NCI-H1092 (cell line): ENCODE measurements at regions not wholly inside any gene's neighbourhood (a gene's known extent, or its start where the extent isn't known, plus 50 kb on each side); places are given as distances from the start of the nearest gene placed in this dataset.
"Not testable (repeated sequence)": the region's sequence is repeated elsewhere in the genome, so short reads cannot be mapped to it uniquely, and the experiment has no call there.

Experiments used
- DNase-seq: peaks from one replicate; lab custom pipeline; 2025; lab: John Stamatoyannopoulos, UW

DNA sequence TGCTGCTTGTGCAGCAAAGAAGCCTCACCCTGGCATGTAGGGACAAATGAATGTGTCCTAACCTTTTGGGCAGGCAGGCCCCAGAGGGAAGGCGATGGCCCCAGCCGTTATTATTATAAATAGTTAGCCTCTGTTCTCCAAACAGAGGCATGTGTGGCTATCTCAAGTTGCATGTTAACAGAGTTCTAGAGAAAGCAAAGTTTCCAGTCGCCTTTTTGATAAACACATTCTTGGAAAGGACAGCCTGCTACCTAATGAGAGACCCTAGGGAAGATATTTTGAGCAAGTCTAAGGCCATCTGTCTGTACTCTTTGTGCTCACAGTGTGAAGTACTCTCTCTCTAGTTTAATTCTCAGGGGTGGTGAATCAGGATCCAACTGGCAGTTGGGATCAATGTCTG lies 97.4 kb upstream of the FHL2 start:
- no peak for DNase-seq

DNA sequence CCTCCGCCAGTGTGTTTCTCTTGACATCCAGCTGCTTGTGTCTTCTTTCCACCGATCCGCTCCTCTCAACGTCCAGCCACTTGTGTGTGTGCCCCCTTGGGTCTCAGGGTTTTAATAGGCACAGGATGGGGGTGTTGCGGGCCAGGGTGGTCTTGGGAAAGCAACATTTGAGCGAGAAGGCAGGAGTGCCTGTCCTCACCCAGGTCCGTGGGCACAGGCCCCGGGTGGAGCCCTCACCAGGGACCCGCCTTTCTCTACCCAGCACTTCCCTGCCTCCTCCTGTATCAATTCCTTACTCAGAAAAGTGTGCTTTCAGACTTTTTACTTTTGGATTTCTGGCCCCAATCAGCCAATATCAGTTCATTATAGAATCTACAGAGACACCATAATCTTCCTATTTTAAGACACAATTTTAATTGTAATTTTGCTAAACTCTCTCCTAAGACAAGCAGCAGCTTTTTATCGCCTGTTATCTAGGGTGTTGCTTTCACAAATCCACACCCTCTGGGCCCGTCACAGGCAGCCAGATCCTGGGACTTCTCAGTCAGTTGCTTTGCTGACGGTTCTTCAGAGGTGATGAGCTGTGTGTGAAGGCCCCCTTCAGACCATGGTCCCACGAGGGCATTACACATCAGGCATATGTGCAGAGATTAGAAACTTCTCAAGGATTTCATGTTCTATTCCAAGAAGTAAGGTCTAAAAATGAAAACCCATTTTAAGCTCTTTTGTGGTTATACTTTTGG lies 96.0 kb upstream of the FHL2 start:
- no peak for DNase-seq

DNA sequence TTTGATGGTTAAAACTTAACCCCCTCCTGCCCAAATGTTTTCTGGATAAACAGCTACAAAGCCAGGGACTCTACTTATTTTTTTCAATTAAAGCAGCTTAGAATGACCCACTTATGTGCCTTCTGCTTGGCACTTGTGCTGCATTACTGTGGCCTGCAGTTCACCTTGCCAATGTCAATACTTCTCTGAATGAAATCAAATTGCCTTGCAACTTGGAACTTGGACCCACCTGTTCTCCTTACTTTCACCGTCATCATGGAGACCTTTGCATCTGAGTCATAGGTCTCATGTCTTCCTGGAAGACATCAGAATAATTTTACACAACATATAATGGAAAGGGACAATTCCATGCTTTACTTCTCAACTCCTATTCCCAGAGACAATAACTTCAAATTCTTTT lies 92.1 kb upstream of the FHL2 start:
- no peak for DNase-seq

DNA sequence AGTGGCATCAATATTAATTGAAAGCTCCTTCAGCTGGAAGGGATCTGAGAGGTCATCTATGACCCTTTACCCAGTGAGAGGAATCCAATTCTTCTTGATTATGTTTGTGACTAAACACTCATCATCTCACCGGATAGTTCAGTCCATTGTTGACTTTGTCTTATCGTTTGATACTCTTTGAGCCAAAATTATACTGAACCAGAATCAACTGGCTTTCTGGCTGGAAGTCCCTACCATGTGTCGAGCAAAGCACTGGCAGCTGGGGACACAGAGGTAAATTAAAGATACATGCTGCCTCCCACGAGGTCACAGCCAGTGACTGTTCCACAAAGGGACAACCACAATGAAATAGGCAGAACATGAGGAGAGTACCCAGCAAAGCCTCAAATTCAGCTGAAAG lies 91.4 kb upstream of the FHL2 start:
- no peak for DNase-seq

DNA sequence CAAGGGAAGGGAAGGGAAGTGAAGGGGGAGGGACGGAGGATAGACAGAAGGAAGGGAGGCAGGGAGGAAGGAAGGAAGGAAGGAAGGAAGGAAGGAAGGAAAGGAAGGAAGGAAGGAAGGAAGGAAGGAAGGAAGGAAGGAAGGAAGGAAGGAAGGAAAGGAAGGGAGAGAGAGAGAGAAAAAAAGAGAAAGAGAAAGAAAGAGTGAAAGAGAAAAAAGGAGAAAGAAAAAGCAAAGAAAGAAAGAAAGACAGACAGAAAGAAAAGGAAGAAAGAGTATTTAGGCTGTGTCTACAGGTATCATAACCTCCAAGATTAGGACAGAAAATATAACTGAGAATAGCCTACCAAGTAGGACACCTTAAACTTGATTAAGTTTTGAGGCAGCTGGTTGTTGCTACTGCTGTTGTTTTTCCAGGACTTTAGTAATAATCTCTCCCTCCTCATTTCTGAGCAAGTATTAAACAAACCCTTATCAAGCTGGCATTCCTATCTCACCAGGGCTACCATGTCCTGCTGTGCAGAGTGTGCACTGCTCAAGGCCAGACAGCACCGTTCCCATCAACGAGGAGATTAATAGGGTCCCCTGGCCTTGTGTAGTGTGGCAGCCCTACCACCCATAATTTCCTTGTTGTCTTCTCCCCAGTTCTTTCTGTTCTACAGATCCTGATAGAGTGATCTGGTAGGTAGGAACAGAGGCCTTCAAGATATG lies 90.5 kb upstream of the FHL2 start:
- no peak for DNase-seq

DNA sequence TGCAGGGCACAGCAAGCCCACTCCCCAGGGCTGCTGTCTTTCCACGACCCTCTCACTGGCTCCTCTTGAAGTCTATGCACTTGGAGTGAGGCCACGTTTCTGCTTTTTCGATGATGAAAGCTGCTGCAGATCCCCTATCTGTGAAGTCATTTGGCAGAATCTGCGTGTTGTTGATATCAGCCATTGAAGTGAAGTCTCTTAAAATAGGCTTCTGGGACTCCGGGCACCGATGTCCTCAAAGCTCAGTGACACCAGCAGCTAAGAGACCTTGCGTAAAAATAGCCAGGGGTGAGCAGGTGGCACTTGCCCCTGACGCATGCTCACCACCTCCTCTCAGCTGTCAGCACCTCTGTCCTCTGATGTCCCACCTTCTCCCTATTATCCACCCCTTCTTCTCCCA lies 89.4 kb upstream of the FHL2 start:
- DNase-seq = no peak

DNA sequence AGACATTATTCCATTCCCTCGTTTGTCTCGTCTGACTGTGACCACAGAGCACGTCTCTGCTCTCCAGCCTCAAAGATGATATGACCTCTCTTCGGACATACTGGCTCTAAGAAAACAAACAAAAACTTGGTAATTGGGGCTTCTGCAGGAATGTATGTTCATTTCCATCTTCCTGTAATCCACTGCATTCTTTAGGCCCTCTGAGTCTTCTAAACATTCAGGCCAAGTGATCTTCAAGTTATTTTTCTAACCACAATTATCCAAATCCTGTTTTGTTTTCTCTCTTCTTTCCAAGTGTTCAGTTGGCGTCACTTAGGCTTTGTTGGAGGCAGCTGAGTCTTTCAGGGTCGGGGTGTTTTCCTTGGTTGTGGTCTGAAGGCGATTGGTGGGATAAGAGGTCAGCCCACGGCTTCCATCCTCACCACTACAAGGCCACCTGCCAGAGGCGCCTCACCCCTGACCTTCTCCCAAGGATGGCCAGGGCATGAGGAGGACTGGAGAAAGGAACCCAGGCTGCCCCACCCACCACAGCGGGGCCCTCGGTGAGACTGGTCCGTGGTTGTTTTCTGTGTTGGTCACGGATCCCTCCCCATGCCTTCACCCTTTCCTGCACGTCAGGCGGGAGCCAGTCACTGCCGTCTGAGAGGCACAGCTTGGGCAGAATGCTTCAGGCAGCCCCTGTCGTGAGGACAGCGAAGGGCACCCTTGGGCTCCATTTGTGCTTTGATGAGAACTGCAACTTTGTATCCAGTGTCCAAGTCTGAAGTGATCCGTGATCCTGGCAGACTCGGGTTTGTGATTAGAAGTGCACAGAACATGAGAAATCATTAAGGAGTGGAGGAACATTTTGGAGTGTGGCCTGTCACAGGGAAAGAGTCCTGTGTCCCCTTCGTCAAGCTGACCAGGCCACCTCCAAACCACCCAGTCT lies 88.6 kb upstream of the FHL2 start:
- DNase-seq = no peak

DNA sequence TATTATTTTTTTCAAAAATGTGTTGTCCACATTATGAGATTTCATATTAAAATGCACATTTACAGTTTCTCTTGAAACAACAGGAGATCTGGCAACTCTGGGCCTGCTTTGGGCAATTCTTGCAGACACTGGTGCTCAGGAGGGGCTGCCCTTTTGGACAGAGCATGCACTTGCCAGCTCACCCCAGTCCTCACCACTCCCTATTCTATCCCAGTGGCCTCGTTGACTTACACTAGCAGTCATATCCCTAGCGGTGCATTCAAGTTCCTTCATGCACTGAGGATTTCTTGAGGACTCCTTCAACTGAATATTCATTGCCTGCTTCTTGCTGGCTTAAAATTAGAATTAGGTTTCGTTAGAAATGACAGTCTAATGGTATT lies 87.9 kb upstream of the FHL2 start:
- DNase-seq = no peak

DNA sequence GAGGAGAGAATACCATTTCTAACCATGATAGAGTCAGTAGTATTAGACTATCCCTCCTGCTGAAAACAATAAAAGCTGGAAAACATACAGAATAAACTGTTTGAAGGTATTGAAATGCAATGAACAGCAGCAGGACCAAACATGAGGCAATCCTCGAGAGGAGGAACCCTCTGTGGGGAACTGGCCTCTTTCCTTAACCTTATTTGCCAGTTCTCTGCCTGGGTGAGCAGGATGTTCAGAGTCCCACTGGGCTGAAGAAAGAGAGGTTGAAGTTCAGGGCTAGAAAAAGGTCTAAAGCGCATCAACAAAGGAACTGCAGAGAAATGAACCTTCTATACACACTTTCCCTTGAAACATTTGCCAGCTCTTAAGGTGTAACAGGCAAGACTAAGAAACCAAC lies 79.8 kb upstream of the FHL2 start:
- no peak for DNase-seq

DNA sequence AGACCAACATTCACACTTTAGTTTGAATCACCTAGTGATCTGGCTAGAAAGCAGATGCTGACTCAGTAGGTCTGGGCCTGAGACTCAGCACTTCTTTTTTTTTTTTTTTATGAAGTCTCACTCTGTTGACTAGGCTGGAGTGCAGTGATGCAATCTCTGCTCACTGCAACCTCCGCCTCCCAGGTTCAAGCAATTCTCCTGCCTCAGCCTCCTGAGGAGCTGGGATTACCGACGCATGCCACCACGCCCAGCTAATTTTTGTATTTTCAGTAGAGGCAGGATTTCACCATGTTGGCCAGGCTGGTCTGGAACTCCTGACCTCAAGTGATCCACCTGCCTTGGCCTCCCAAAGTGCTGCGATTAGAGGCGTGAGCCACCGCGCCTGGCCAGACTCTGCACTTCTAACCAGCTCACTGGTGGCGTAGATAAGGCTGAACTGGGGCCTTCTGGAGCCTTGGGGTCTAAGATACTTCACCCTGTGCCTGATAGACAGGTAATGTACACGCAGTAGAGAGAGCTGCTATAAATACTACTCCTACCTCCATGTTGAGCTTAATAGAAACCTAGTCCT lies 78.3 kb upstream of the FHL2 start:
- DNase-seq = not testable (repeated sequence)

DNA sequence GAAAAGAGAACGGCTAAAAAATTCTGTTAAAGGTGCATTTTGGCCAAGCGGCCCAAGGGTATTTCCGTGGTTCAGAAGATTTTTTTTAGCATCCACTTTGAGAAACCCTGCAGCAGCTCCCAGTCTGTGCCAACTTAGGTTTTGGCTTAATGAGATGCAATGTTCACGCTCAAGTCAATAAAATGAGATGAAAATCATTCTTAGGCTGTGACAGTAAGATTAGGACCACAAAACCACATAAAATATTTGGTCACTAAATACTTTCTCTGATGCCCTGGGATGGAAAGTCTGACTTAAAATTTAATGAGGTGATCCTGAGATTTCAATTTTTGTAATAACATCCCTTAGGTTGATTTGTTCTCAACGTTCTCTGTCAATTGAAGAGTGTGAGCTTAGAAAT lies 74.2 kb upstream of the FHL2 start:
- no peak for DNase-seq

DNA sequence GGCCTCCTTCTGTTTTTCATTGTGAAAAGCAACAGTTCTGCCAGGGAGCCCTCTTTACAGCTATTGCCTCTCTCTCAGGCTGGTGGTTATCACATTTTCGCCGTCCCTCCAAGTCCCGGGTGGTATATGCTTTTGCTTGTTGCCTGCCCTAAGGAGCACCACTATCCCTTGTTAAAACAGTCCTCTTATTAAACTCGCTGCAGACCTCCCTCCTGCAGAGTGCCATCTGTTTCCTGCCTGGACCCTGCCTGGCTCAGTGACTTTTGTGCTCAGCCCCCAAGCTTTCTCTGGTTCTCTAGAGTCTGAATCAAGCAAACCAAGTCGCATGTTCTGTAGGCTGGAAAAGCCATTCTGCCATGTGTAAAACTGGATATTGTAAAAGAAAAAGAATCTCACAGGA lies 72.1 kb upstream of the FHL2 start:
- DNase-seq = no peak

DNA sequence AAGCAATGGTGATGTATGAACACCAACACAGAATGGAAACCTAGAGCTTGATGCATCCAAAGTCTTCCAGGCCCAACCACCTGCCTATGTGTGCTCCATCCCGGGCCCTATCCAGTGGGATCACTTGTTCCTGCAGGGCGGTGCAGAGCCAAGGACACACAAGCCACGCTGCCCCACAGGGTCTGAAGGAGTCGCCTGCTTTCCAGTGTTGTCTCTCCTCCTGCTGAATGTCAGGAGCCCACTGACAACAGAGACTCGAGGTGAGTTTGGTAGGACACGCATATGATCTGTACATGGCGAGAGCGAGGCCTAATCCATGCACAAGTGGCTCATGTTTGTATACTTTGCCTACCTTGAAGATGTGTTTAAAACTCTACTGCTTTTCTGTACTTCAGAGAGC lies 70.9 kb upstream of the FHL2 start:
- DNase-seq = no peak

DNA sequence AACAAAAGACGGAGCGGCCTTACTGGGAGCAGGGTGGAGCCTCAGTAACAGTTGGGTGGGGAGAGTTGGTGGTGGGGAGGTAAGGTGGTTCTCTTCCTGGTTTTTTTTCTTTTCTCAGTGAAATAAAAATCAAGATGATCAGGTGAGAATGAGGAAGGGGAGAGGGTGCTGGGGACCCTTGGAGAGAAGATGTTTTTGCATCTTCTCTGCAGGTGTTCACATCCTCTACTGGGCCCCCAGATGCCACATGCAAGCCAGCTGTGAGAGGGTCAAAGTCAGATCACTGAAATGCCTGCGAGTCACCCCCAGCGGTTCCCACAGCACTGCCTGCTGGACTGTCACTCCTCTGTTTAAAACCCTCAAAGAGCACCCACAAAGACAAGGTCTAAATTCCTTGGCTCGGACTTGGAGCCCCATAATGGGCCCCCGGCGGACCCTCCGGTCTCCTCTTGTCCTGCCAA lies 69.8 kb upstream of the FHL2 start:
- DNase-seq = no peak

DNA sequence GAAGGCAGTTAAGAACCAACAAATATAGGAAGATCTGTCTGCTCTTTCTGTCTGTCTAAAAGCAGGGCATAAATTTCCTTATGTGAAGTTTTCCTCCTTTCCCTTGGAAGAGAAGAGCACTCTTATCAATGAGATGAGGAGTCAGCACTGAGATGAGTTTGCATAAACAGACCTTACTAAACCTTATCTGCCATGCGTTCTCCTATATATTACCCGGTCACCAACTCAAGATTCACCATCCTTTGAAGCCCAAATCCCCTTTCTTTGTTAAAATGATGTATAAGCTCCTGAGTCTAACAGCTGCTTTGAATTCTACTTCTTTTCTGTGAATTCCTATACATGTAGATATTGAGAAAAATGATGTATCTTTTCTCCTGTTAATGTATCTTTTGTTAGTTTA lies 65.5 kb upstream of the FHL2 start:
- DNase-seq = no peak

DNA sequence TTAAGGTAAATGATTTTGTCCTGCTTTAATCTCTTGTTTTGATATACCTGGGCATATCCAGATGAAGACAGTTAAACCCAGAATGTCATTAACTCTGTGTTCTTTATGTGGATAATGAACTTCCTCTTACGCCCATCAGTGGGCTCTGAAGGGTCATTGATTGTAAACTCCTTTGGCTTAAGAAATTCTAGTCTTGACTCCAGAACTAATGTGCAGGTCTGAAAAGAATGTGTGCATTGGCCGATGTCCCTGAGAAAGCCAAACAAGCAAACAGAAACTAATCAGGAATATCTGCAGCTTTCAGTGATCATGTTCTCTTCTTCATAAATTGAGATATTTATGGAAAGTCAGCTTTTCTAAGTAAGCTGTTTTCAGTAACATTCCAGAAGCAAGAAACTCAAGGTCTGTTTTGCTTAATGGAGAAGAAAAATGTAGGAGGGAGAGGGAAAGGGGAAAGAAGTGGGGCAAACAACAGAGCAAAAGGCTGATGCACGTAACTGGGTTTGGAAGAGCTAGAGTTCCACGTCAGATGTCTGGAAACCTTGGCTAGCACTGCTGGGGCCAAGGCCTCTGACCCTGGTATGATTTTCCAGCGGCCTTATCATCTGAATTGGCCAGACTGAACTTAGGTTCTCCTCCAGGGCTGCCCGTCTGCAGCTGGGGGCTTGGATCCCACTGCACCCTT lies 61.3 kb upstream of the FHL2 start:
- DNase-seq = no peak

DNA sequence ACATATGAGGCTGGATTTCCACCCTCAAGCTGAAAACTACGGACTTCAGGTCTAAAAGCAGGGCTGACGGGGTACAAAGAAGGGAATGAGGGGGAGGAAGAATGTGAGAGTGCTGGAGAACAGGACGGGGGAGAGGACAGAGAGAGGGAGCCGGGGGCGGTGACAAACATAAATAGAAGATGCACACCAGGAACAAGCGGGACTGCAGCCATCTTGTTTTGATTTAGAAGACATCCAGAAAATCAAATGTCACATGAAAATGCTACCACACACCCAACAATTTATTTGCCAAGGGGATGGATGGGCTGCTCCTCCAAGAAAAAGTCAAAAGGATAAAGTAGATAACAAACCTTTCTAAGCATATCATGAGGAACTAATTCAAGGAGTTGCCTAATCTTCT lies 59.2 kb upstream of the FHL2 start:
- no peak for DNase-seq

DNA sequence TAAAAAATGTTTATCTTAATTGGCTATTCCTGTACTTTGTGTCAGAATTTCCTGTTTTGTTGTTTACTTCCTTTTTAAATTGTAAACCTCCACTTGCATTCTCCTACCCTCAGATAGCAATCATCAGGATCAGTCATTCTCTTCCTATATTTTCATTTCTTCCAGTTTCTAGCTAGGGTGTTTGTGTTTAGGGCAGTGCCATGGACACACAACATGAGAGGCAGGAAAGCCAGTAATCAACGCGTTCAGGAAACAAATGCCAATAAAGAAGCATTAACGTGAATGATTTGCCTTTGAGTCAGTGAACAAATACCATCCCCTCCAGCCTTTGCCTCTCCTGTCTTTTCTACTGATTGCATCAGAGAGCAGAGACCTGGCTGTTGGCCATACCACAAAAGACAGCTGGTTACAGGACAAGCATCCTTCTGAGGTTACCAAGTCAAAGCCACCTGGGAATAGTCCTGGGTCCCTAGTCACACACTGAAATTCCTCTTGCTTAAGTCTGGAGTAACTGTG lies 56.7 kb upstream of the FHL2 start:
- peak; percentile 50 for DNase-seq

DNA sequence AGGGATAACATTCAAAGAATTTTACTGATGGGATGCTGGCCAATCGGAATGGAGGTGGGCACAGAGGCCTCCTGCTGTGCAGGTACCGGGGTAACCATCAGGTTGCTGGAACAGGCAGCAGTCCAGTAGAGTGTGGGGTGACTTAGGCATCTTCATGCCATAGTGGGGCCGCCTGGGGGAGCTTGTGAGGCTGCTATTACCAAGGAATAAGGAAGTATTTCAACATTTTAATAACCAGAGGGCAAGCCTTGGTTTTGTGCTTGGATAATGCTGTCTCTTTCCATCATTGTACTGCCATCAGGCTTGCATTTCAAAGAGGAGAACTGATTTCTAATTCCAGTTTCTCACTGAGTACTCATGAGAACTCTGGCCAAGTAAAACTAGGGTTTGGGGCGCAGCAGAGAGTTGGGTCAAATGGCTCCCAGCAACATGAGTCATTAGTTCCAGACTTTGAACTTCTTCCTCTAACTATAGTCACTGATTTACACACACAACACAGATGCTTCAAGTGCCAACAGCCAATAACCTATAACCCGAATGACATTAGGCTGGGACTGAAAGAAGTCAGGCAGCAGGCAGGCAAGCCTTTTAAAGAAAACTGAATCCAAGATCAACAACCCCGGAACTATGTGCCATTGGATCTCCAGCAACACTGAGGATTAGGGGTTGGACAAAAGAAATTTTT lies 56.1 kb upstream of the FHL2 start:
- no peak for DNase-seq

DNA sequence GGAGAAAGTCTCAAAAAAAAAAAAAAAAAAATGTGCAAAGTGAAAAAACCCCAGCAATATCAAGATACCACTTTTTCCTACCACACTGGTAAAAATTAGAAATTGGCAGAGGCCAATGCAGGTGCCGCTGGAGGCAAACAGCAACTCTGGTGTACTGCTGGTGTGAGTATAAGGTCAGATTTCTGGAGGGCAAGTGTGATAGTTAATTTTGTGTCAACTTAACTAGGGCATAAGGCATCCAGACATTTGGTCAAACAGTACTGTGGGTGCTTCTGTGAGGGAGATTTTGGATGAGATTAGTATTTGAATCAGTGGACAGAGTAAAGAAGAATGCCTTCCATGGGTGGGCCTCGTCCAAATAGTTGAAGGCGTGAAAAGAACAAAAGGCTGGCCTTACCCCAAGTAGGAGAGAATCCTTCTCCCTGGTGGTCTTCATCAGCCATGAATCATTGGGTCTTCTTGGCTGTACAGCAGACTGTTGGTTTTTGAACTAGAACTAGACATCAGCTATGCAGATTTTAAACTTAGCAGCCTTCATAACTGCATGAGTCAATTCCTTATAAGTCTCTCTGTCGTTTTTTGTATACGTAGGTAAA lies 52.8 kb upstream of the FHL2 start:
- no peak for DNase-seq

DNA sequence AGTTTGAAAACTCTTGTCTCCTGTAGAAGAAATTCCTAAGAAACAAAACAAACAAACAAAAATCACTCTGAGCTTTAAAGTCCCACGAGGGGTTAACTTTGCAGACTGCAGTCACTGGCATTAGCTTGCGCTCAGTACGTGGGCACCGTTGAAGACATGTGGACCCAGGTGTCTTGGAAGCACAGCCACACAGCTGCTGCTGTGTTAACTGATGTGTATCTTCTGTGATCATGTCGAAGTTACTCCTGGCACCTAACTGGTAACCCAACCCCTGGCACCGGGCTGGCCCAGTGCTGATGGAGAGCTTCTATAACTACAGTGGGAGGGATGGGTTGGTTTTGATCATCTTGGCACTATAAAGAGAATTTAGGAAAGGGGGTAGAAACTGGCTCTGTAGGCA lies 51.6 kb upstream of the FHL2 start:
- no peak for DNase-seq
